Mesenchymal stem cell (in vitro differentiated cells and primary cell): ENCODE measurements at regions not wholly inside any gene's neighbourhood (a gene's known extent, or its start where the extent isn't known, plus 50 kb on each side); places are given as distances from the start of the nearest gene placed in this dataset.
A peak's percentile ranks its signal among the peaks of the same experiment; 100 is the strongest.

Experiments used
- DNase-seq: peaks from one replicate; pipeline ENCODE4 v3.0.0-alpha.2; 2013
- H2AFZ ChIP-seq: one replicate; pipeline ENCODE4 v1.6.1; 2013; ENCODE audit warnings: low read depth, mild to moderate bottlenecking, control low read depth, inconsistent platforms, low read length, moderate library complexity
- H2AK5ac ChIP-seq: 2 replicates; pipeline ENCODE4 v1.6.1; 2013; ENCODE audit warnings: low read length, moderate library complexity, mild to moderate bottlenecking, inconsistent platforms; ENCODE audit not compliant: severe bottlenecking
- H2BK120ac ChIP-seq: one replicate; pipeline ENCODE4 v1.6.1; 2013; ENCODE audit warnings: low read depth, mild to moderate bottlenecking, inconsistent platforms, low read length, moderate library complexity
- H2BK12ac ChIP-seq, 2 experiments: one replicate each; pipeline ENCODE4 v1.6.1; 2013; ENCODE audit warnings: inconsistent platforms in 2 of 2, low read length in 2 of 2, mild to moderate bottlenecking in 2 of 2, moderate library complexity in 2 of 2, control low read depth in 1 of 2
- H2BK15ac ChIP-seq: one replicate; pipeline ENCODE4 v1.6.1; 2013; ENCODE audit warnings: mild to moderate bottlenecking, low read depth, inconsistent platforms; ENCODE audit not compliant: poor library complexity, severe bottlenecking
- H2BK5ac ChIP-seq: 2 replicates; pipeline ENCODE4 v1.6.1; 2013; ENCODE audit warnings: low read depth, mild to moderate bottlenecking, low read length, control low read depth, inconsistent platforms; ENCODE audit not compliant: poor library complexity, severe bottlenecking
- H3K14ac ChIP-seq, 2 experiments: one replicate each; pipeline ENCODE4 v1.6.1; 2013; ENCODE audit warnings: inconsistent platforms in 2 of 2, low read length in 2 of 2, control low read depth in 1 of 2, mild to moderate bottlenecking in 1 of 2, moderate library complexity in 1 of 2
- H3K18ac ChIP-seq, 2 experiments: one replicate each; pipeline ENCODE4 v1.6.1; 2013; ENCODE audit warnings: inconsistent platforms in 2 of 2, low read length in 2 of 2, control low read depth in 1 of 2, low read depth in 1 of 2, mild to moderate bottlenecking in 1 of 2
- H3K23ac ChIP-seq, 2 experiments: one replicate each; pipeline ENCODE4 v1.6.1; 2013; ENCODE audit warnings: inconsistent platforms in 2 of 2, low read length in 2 of 2, mild to moderate bottlenecking in 2 of 2, moderate library complexity in 2 of 2, control low read depth in 1 of 2
- H3K27ac ChIP-seq: 2 replicates; pipeline ENCODE4 v1.5.1; 2013; ENCODE audit warnings: mild to moderate bottlenecking, moderate library complexity, low read length, control low read depth, inconsistent platforms; ENCODE audit not compliant: poor library complexity, severe bottlenecking
- H3K27me3 ChIP-seq, 2 experiments: 2 replicates each; pipeline versions ENCODE4 v1.6.1 to v1.7.0; 2013; ENCODE audit warnings: low read length in 2 of 2, mild to moderate bottlenecking in 2 of 2, moderate library complexity in 2 of 2, control low read depth in 1 of 2, inconsistent platforms in 1 of 2; ENCODE audit not compliant: control insufficient read depth in 1 of 2, insufficient read depth in 1 of 2
- H3K36me3 ChIP-seq, 2 experiments: 2 replicates each; pipeline versions ENCODE4 v1.6.1 to v1.7.0; 2013; ENCODE audit warnings: low read length in 2 of 2, control low read depth in 1 of 2, inconsistent platforms in 1 of 2, low read depth in 1 of 2, mild to moderate bottlenecking in 1 of 2; ENCODE audit not compliant: insufficient read depth in 2 of 2, control insufficient read depth in 1 of 2
- H3K4ac ChIP-seq, 2 experiments: one replicate each; pipeline ENCODE4 v1.6.1; 2013; ENCODE audit warnings: inconsistent platforms in 2 of 2, low read length in 2 of 2, mild to moderate bottlenecking in 2 of 2, moderate library complexity in 2 of 2, control low read depth in 1 of 2, low read depth in 1 of 2
- H3K4me1 ChIP-seq: 2 replicates; pipeline ENCODE4 v1.6.1; 2013; ENCODE audit warnings: low read depth, low read length, control low read depth; ENCODE audit not compliant: control insufficient read depth, insufficient read depth
- H3K4me2 ChIP-seq: 2 replicates; pipeline ENCODE4 v1.6.1; 2013; ENCODE audit warnings: low read length, mild to moderate bottlenecking, inconsistent platforms; ENCODE audit not compliant: poor library complexity, severe bottlenecking
- H3K4me3 ChIP-seq, 2 experiments: 2 replicates each; pipeline versions ENCODE4 v1.5.1 to v1.7.0; 2013; ENCODE audit warnings: low read length in 2 of 2, mild to moderate bottlenecking in 2 of 2, control low read depth in 1 of 2, low read depth in 1 of 2; ENCODE audit not compliant: insufficient read depth in 1 of 2
- H3K79me1 ChIP-seq: replicated peaks from 2 replicates; pipeline ENCODE4 v1.6.1; 2013; ENCODE audit warnings: mild to moderate bottlenecking, control low read depth, low read length, inconsistent platforms; ENCODE audit not compliant: poor library complexity, severe bottlenecking
- H3K9ac ChIP-seq: 2 replicates; pipeline ENCODE4 v1.7.0; 2013; ENCODE audit warnings: mild to moderate bottlenecking, low read length, moderate library complexity
- H3K9me3 ChIP-seq: 2 replicates; pipeline ENCODE4 v1.7.0; 2013; ENCODE audit warnings: mild to moderate bottlenecking, low read length; ENCODE audit not compliant: control insufficient read depth
- H4K8ac ChIP-seq: one replicate; pipeline ENCODE4 v1.6.1; 2013; ENCODE audit warnings: inconsistent platforms, mild to moderate bottlenecking, low read length, moderate library complexity
- H4K91ac ChIP-seq: one replicate; pipeline ENCODE4 v1.6.1; 2013; ENCODE audit warnings: mild to moderate bottlenecking, low read length, inconsistent platforms
- WGBS: methylation state at CpG from one replicate; pipeline ENCODE4 v1.1.7; 2013; ENCODE audit warnings: mixed read lengths; 5-methylcytosine and 5-hydroxymethylcytosine counted together

DNA sequence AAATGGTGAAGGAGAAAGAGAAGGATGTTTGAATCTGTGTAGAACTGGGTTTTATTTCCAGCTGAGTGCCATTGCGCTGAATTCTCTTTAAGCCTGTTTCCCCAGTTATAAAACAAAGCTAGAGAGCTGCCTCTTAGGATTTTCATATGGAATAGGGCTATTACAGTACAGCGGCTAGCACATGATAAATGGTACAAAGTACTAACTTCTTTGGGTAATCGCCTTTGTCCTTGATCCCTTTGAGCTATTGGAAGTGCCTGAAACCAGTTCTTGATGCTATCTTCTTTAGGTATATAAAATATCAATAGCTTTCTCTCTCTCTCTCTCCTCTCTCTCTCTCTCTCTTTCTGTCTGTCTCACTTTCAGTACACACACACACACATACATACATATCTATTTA lies 71.3 kb downstream of the SOX11 start:
- Histone ChIP-seq H3K4ac (no peak overlapping the region), H3K79me1 (no peaks in the 10 kb centered on the region), H3K18ac (no peak overlapping the region), H4K91ac (no peak overlapping the region), H3K27ac (no peak overlapping the region), H3K4me2 (no peak overlapping the region), H3K14ac (no peak overlapping the region), H3K4me3 (no peak overlapping the region), H3K9ac (no peak overlapping the region), H3K36me3 (no peaks in the 10 kb centered on the region), H2BK5ac (no peak overlapping the region), H3K27me3 (no peaks in the 10 kb centered on the region), H2AFZ (no peak overlapping the region), H3K23ac (no peak overlapping the region), H2AK5ac (no peak overlapping the region), H3K9me3 (peaks cover 5% of the 10 kb centered on the region), H3K4me1 (no peaks in the 10 kb centered on the region), H4K8ac (no peak overlapping the region), H2BK15ac (no peak overlapping the region), H2BK12ac (no peak overlapping the region), H2BK120ac (no peak overlapping the region)
- DNase-seq, result no peak
- WGBS, result 100% methylated on average over 2 of the region's 3 CpGs

- Histone ChIP-seq H2AK5ac (no peak overlapping the region), H3K4ac (no peak overlapping the region), H3K4me3 (no peak overlapping the region), H3K79me1 (no peaks in the 10 kb centered on the region), H3K4me2 (no peak overlapping the region), H2BK12ac (no peak overlapping the region), H3K27me3 (no peaks in the 10 kb centered on the region), H3K23ac (no peak overlapping the region), H3K36me3 (no peaks in the 10 kb centered on the region), H3K4me1 (no peaks in the 10 kb centered on the region), H3K14ac (no peak overlapping the region), H3K18ac (no peak overlapping the region), H2AFZ (no peak overlapping the region), H3K9ac (no peak overlapping the region), H2BK15ac (no peak overlapping the region), H4K91ac (no peak overlapping the region), H4K8ac (no peak overlapping the region), H3K9me3 (peaks cover 5% of the 10 kb centered on the region), H3K27ac (no peak overlapping the region), H2BK120ac (no peak overlapping the region), H2BK5ac (no peak overlapping the region)
- DNase-seq, result no peak
- WGBS, result 80% methylated on average over 4 of the region's 5 CpGs
Measured at GRCh38 chr2:5764041-5764440, 71.9 kb downstream of the SOX11 start.

DNA sequence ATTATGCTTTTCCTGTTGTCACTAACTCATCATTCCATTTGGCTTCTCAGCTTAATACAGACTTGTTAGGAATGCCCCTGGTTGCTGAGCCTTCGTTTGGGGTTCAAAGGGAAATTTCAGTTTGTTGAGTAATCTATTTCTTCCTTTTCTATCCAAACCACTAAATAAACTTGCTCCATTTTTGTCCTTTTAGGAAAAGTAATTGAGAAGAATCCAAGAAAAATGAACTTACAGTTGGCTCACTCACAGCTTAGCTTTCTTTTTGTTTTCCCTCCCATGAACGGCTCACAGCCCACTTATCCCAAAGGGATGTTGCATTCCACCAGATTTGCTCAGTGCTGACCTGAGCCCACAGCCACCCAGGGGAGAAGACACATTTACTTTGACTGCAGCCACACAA lies 73.9 kb downstream of the SOX11 start:
- Histone ChIP-seq H2AFZ (no peak overlapping the region), H3K27me3 (no peaks in the 10 kb centered on the region), H3K4me3 (peak overlapping the region in 1 of 2 experiments; percentile 36), H4K91ac (no peak overlapping the region), H3K14ac (no peak overlapping the region), H3K36me3 (no peaks in the 10 kb centered on the region), H3K4me1 (no peaks in the 10 kb centered on the region), H2BK120ac (no peak overlapping the region), H2BK15ac (no peak overlapping the region), H3K9me3 (peaks cover 5% of the 10 kb centered on the region), H2BK5ac (no peak overlapping the region), H2AK5ac (no peak overlapping the region), H3K18ac (no peak overlapping the region), H3K27ac (peak overlapping the region; percentile 40), H2BK12ac (no peak overlapping the region), H3K4ac (no peak overlapping the region), H4K8ac (no peak overlapping the region), H3K4me2 (peak overlapping the region; percentile 37), H3K79me1 (no peaks in the 10 kb centered on the region), H3K9ac (peak overlapping the region; percentile 60), H3K23ac (no peak overlapping the region)
- DNase-seq, result no peak
- WGBS, result 54% methylated on average over 2 of the region's 2 CpGs

- no peaks in the 10 kb centered on the region for H3K36me3 ChIP-seq
- H3K4me1 ChIP-seq, result no peaks in the 10 kb centered on the region
- 80% methylated on average over 1 of the region's 2 CpGs for WGBS
- H3K27me3 ChIP-seq, result no peaks in the 10 kb centered on the region
- H3K79me1 ChIP-seq, result no peaks in the 10 kb centered on the region
- no peak overlapping the region for H3K4ac ChIP-seq
- H3K9me3 ChIP-seq, result peaks cover 5% of the 10 kb centered on the region
- H3K4me3 ChIP-seq, result peak overlapping the region in 1 of 2 experiments; percentile 36
- H3K4me2 ChIP-seq, result no peak overlapping the region
- no peak overlapping the region for H4K91ac ChIP-seq
- no peak overlapping the region for H2AFZ ChIP-seq
- no peak overlapping the region for H3K23ac ChIP-seq
- H2BK5ac ChIP-seq, result no peak overlapping the region
- no peak overlapping the region for H2BK12ac ChIP-seq
- no peak overlapping the region for H4K8ac ChIP-seq
- H2BK120ac ChIP-seq, result no peak overlapping the region
- H3K27ac ChIP-seq, result no peak overlapping the region
- no peak overlapping the region for H3K18ac ChIP-seq
- H2BK15ac ChIP-seq, result no peak overlapping the region
- H2AK5ac ChIP-seq, result no peak overlapping the region
- peak overlapping the region; percentile 60 for H3K9ac ChIP-seq
- DNase-seq, result no peak
- H3K14ac ChIP-seq, result no peak overlapping the region
Measured at GRCh38 chr2:5766561-5766960, 74.4 kb downstream of the SOX11 start.
